GM21737 (cell line): ENCODE measurements at regions not wholly inside any gene's neighbourhood (a gene's known extent, or its start where the extent isn't known, plus 50 kb on each side); places are given as distances from the start of the nearest gene placed in this dataset.

Experiments used
- ATAC-seq: cut with Tn5 transposase; IDR thresholded peaks from one replicate; pipeline ENCODE4 v1.9.1; 2021; ENCODE audit warnings: mild to moderate bottlenecking, moderate library complexity; ENCODE audit not compliant: unreplicated experiment

DNA sequence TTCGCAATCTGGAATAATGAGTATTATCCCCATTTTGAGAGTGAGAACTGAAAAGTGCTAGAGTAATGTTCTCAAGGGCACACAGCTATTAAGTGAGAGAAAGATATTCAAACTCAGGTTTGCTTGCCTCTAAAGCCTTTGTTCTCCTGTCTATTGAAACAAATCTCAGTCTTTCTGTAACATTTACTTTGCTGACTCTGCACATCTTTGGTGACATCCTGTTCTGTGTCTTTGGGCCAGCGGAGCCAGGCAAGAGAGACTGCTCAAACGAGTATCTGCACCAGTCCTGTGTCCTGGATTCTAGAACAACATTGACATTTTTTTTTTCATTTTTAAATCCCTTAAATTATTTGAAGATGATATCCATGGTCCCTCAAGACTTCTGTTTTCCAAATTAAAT, 1539.2 kb upstream of the PIK3C3 start:
- no peak for ATAC-seq

DNA sequence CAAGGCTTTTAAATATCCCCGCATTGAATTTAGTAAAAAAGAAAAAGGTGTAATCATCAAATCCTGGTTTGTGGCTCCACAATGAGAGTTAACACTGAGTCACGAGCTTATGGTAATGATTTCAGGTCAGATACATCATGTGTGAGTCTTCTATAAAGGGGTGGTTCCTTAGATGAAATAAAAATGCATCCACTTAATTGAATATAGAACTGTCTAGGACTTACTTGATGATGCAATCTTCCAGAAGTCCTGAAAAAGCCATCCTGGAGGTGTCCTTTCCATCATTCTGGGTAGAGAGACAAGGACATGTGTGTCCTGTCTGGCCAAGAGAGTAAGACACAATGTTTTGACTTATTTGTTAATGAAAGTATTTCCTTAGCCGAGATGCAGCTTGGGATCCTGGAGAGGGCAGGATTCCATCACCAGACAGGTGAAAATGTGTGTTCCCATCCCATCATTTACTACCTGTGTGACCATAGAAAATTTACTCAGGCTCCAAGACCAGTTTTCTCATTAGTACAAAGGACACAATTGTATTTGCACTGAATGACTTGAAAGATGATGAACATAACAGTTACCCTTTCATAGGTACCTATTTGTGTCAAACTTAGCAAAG, 1539.8 kb upstream of the PIK3C3 start:
- no peak for ATAC-seq

DNA sequence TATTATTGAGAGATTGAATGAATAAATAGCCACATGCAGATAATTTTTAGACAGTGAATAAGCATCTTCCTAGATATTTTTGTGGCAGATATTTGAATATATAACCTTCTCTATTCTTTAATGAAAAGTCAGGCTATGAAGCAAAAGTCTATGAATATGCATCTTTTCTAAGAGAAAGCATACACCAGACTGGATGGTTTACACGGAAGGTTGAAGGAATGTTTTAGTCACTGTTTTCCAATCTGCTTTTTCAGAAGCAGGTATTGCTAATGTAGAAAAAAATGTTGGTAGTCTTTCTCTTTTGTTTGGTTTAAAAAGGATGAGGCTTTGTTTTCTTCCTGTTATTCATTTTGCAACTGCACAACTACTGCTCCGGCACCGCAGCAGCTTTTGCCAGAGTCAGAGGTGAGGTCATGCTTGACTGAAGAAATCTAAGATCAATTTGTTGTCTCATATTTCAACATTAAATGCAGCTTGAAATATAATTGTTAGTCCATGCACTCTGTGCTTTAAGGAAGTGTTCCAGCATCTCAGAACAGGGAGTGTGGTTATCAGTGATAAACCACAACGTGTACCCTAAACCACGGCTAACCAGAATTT, 1540.8 kb upstream of the PIK3C3 start:
- no peak for ATAC-seq

DNA sequence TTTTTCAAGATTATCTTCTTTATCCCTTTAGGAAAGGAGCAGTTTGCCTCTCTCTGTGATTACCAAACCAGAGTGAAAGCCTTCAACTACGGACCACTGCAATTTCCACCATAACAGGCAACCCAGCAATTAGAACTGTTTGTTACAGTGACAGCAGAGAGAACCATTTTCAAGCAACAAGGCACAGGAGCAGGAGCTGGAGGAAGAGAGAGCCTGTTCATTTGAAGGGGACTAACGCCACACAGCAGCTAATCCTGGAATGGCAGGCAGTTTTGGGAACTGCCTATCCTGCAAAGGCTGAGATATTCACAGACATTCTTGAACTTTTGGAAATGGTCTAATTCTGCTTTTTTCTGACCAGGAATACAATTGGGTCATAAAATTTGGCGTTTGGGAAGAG, 1541.9 kb upstream of the PIK3C3 start:
- no peak for ATAC-seq

DNA sequence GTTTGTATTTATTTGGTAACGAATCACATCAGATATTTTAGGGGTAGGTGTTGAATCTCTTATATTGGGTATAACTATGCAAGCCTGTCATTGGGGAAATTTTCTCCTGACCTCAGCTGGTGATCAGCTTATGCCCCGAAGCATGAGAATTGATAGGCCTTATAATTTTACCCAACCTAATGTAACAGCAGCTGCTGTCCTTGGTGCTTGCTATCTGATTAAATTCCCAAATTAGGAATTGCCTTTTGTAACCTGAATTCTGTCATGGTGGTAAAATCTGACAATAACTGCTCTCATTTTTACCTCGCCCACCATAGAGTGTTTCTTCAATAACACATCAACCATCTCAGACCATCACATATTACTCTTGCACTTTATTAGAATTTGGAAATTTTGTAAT, 1542.6 kb upstream of the PIK3C3 start:
- no peak for ATAC-seq

DNA sequence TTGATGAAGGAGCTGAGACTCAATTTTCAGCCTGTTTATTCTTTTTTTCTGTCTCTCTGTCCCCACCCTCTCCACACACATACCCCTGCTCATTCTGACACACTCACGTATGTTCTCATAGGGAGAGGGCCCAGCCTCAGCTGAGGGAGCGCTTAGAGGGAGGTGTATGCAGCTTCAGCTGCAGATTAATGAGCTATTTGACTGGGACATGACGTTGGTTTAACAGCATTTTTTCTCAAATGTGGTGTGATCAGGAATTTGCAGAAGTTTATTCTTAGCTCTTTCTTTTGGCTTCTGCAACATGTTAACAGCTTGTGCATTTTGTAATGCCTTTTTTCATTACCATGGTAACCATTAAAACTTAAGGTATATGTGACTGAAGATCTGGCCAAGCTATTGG, 1547.1 kb upstream of the PIK3C3 start:
- ATAC-seq: no peak

DNA sequence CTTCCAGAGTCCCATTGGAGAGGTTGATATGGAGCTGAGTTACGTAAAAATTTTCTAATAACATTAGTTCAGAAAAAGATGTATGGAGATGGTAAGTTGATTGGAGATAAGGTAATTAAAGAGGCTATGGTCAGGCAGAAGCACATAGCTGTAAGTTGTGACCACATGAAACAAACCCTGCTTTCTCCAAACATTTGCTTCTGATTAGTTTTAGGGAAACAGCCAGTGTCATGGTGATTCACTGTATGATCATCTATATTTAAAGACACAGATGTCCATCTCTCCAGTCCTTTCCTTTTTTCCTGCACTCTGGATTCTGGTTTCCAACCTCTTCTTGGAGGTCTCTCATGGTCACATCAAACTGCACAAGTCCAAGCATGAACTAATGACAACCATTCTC, 1550.8 kb upstream of the PIK3C3 start:
- ATAC-seq: no peak

DNA sequence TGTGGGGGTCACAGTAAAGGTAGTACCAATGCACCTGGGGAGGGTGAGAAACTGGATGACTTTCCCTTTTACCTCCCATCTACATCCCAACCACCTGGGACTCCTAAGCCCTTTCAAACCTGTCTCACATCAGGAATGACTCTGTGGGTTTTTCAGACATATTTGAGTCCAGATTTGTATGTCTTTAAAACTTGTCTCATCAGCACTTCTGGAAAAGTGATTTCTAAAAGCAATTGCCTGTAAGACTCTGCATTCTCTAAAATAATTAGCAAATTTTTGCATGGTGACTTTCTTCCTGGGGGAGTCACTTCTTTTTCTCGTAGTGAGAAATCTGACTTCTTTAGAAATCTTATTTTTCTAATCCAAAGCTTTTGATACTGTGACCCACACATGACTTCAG, 1553.0 kb upstream of the PIK3C3 start:
- ATAC-seq: no peak

DNA sequence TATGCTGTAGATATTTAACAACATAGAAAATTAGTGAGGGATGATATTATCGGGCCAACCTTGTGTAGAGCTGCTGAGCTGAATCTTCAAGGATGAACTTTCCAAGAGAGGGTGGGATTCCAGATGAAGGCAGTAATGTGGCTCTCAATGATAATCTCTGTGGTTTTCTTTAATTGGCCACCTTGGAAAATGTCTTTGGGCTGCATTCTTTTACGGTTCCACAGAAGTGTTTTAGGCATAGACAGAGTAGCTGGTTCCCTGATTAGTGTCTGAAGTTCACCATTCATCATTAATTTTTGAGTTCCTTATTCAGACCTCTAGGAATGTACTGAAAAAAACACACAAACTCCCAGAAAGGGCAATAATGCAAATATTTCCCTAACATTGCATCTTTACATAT, 1566.9 kb upstream of the PIK3C3 start:
- ATAC-seq: no peak

DNA sequence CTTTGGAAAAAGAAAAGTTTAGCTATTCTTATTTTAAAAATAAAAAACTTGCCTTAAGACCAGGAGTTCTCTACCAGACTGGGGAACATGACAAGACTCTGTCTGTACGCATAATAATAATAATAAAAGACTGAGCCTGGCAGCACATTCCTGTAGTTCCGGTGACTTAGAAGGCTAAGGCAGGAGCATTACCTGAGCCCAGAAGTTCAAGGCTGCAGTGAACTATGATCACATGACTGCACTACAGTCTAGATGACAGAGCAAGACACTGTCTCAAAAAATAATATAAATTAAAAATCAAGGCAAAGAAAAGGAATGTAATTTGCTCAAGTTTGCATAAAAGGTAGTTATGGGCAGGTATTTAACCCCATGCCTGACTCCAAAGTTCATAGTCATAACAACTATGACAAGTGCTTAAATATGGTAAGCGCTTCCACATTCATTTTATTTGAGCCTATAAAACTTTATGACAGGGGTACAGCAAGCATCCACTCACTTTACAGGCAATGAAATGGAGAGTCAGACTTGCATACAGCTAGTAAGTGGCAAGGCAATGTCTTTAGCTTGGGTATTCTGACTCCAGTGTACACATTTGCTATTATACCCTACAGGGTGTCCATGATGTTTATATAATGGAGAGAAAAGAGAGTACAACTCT, 1567.8 kb upstream of the PIK3C3 start:
- no peak for ATAC-seq

DNA sequence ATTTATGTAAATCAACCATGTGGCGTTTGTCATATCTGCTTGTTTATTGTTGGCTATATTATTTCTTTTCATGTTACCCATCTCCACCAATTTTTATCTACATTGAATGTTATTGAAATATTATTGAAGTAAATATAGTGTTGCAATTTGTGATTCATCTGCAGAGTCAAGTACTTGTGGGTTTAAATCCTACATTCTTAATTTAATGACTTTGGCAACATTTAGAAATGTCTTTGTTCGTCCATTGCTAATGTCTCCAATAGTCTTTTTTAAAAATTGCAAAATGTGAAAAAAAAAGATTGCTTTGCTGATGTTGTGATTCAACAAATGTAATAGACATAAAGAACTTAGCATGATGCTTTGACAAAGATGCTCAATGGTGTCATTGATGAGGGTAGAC, 1572.8 kb upstream of the PIK3C3 start:
- ATAC-seq: no peak

DNA sequence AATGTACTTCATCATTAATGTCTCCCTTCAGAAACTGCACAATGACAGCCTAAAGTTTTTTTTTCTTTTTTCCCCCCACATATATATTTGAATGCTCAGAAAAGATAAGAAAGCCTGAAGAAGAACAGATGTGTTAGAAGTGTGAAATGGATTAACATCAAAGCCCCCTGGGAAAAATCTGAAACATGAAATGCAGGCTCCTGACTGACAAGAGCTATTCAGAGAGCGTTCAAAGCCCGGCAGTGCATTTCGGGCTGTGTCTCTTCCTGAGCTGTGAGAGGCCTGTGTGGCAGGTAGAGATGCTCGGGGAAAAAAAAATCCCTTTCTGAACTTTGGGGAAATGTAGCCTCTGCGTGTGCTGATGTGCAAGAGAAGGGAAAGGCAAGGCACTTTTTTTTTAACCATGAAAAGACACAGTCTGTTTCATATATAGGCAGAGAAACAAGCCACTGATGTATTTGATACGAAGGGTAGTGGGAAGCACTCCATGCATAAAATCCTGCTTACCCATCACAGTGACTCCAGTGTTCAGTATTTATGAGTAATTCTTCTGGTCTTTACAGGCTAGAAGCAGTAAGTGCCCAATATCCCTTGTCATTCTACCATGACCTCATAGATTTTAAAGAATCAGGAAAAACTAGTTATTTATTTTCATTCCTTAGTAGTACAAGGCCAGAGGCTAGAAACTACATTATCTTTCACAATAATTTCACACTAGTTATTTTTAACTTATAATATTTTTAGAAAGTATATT, 1574.2 kb upstream of the PIK3C3 start:
- no peak for ATAC-seq

DNA sequence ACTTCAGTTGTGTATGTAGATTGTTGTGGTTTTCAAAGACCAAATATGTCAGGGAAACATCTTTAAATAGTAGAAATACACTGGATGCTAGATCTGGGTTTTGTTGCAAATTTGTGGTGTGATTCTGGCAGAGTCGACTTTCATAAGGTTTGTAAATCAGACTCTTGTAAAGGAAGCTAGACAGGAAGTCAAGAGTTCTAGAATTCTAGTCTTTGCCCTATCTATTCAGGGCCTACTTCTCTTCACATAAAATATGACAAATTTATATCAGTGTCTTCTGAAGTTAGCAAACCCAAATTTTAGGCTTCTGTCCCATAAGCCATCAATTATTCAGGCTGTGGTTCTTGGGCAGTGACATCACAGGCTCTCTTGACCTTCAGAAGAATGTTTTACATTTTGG, 1579.2 kb upstream of the PIK3C3 start:
- ATAC-seq: no peak

DNA sequence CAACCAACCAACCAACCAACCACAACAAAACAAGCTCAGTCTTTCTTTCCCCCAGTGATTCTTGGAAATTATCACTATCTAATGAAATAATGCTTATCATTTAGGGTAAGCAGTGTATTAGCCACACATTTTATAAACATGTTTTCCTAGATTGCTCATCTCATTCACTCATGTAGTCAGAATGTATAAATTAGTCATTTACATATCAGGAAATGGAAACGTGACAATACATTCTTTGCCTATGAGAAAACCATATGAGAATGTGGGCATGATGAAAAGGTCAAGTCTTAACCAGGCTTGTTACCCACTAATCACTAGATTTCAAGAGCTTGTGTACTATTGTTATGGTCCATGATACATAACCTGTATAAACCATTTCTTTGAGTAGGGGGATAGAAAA, 1583.4 kb upstream of the PIK3C3 start:
- ATAC-seq: no peak

DNA sequence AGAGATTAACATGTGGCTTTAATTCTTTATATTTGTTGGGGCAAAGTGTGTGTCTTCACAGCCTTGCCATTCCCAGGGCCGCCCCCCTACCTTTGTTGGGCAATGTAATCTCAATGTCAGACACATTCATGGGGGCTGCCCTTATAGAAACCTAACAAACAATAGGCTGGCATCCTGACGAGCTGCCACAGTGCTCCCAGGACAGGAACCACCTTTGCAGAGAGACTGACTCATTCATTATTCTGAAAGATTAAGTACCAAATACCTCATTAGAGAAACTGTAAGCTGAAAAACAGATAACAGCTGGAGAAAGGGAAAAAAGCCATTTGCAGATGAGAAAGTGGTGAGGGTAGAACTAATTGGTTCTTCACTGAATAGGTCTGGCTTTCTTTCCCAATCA, 1587.5 kb upstream of the PIK3C3 start:
- ATAC-seq: no peak

DNA sequence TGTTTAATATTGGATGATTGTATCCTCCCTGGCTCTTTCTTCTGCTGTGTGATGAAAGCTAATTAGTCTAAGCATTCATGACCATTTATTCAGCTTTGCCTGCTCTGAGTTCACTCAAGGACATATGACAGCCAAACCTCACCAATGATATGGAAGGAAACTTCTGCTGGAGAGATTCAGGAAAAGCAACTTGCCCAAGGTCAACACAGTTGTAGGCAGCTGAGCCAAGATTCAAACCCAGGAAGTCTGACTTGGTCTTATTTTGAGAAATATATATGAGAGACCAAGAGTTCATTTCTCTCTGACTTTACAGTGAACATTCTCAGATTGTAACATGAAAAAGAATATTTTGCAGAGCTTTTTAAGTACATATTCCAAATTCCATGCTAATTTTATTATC, 1588.5 kb upstream of the PIK3C3 start:
- no peak for ATAC-seq

DNA sequence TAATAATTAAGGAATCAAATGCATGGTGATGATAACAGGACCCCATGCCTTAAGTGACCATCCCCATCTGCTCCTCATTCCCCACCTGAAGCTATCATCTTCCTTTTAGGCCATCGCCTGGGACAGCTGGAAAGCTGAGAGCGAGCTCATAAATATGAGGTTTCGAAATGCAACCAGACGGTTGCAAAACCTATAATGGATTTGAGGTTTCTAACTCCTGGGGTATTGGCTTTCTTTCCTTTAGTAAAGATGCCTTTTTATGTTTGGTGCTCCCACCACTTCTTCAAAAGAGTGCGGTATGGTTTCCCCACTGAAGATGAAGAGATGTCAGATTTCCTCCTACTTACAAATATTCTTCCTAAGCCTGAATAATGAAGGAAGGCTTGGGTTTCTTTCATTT, 1589.5 kb upstream of the PIK3C3 start:
- ATAC-seq: no peak

DNA sequence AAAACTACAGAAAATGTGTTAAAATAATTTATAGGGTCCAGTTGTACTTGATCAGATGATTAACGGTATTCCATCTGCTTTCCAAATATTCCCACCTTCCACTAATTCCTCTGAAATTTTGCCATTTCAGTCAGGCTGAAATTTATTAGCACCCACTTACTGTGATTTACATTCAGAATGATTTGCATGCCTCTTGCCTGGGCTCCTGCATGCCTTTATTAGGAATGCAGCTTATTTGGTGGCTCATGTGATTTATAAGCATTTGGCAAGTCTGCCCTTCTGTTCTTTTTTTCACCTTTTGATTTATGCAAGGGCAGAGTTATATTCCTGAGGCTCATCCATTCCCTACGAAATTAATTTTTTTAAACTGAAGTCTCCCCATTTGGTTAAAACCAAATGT, 1594.5 kb upstream of the PIK3C3 start:
- no peak for ATAC-seq

DNA sequence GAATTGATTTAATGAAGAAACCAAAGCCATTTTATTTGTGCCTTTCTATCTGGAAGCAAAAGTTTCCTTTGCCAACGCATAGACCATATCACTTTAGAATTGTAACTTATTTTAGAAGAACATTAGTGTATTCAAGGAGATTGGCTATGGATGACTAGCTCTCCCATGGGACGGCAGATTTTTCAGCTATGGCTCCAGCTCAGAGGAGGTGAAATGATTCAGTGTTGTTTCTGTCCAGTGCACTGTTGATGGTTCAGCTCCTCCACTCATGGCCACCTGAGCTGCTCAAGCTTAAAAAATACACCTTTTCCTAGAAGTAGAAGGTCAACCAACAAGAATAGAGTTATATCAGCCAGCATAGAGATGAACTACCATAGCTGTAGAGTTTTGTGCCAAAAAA, 1597.5 kb upstream of the PIK3C3 start:
- no peak for ATAC-seq

DNA sequence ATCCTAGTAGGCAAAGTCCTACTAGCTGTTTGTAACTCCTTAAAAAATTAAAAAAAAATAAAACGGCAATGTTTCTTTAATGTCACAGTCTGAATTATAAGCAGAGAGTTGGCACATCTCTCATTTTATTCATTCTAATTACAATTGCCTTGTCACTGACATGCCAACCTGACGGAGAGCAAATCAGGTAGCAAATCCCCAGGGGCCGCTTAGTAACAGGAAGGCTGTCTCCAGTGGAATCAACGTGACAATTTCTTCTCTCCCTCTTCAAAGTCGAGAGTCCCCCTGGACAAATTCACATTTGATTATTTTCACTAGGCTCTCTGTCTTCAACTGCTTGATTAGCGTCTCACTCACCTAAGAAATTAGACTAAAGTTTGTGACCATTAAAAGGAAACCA, 1598.9 kb upstream of the PIK3C3 start:
- ATAC-seq: no peak

DNA sequence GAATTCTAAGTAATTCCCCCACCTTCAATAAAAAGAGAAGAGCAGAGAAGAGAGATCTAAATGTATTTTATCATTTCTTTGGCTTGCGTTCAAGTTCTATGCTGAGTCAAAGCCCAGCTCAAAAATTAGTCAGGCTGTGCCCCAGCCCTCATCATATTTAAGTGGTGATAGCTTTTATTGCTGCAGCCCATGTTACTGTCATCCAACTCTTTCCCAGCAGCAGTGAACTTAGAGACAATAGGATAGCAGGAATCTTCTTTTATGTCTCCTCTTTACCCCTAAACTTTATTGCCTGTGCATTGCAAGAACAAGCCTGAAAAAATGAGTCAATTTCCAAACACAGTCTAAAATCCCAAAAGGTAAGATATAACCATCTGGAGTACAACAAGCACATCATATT, 1599.3 kb upstream of the PIK3C3 start:
- no peak for ATAC-seq

DNA sequence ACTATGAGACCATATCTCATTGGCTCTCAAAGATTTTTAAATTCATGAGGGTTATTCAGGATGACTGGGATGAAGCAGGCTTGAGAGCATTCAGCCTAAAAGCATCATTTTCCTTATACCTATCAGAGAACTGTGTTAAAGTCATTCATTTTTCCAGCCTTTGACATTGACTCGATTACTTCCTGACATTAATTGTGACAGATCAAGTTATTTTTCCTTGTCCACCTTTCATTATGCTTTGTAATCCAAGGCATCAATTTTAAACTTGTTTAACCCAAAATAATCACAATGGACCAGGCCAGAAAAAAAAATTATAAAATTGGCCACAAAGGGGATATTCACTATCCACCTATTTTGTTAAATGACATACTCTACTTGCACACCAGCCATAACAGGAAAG, 1606.8 kb upstream of the PIK3C3 start:
- ATAC-seq: no peak
